GM13977 (cell line): ENCODE measurements at regions not wholly inside any gene's neighbourhood (a gene's known extent, or its start where the extent isn't known, plus 50 kb on each side); places are given as distances from the start of the nearest gene placed in this dataset.

Experiments
- DNase-seq: peaks from one replicate; pipeline ENCODE4 v3.0.0; 2012; ENCODE audit warnings: low spot score
- in situ Hi-C: fragments of 300-500 bp; cut with MboI; formaldehyde crosslinking; loops from one replicate; pipeline ENCODE4 v1.12.0; 2022; ENCODE audit warnings: low sequenced_read_pairs, low pct_unique_long_range_greater_than_20kb, mixed read lengths, inconsistent platforms; ENCODE audit not compliant: unreplicated experiment
- TF ChIP-seq, protein P1 (sequence below): IDR thresholded peaks from 2 replicates; pipeline ENCODE4 v1.5.1; 2012; ENCODE audit warnings: mild to moderate bottlenecking, control low read depth; ENCODE audit not compliant: insufficient read depth; ENCODE audit errors: extremely low read depth, missing control alignments

DNA sequence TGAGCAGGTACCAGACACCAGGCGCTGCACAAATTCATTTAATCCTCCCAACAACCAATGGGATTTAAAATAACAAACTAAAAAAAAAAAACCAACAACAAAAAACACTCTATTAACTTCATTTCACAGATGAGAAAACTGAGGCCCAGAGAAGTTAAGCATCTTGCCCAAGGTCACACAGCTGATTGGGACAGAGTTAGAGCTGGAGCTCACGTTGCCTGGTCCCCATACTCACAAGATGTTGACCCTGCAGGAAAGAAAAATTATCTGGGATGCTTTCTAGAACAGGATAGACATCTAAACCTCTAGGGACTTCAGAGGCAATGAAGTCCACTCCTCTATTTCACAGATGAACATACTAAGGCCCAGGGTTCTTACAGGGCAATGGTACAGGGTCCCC is 175.3 kb downstream of the PSMG1 start:
- in situ Hi-C loops: no loop called here
- DNase-seq: no peak
- TF ChIP-seq, protein P1, sequence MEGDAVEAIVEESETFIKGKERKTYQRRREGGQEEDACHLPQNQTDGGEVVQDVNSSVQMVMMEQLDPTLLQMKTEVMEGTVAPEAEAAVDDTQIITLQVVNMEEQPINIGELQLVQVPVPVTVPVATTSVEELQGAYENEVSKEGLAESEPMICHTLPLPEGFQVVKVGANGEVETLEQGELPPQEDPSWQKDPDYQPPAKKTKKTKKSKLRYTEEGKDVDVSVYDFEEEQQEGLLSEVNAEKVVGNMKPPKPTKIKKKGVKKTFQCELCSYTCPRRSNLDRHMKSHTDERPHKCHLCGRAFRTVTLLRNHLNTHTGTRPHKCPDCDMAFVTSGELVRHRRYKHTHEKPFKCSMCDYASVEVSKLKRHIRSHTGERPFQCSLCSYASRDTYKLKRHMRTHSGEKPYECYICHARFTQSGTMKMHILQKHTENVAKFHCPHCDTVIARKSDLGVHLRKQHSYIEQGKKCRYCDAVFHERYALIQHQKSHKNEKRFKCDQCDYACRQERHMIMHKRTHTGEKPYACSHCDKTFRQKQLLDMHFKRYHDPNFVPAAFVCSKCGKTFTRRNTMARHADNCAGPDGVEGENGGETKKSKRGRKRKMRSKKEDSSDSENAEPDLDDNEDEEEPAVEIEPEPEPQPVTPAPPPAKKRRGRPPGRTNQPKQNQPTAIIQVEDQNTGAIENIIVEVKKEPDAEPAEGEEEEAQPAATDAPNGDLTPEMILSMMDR: no peak

GRCh38 chr21:39007532-39007931 is 175.7 kb downstream of the PSMG1 start:
- in situ Hi-C loops: no loop called here
- TF ChIP-seq, protein P1: no peak
- no peak for DNase-seq

- no peak for DNase-seq
- TF ChIP-seq, protein P1: no peak
- in situ Hi-C loops: no loop called here
Measured at GRCh38 chr21:39006571-39007311, 176.5 kb downstream of the PSMG1 start.

DNA sequence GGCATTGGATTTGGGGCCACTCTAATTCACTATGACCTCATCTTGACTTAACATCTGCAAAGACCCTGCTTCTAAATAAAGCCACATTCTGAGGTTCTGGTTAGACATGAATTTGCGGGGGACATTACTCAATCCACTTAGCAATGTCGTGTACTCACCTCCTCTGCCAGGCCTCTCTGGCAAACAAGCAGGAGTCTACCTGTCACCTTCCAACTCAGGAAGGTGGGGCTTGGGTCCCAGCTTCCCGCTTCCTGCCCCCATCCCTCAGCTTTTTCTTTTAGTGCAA is 177.8 kb downstream of the PSMG1 start:
- in situ Hi-C loops: no loop called here
- TF ChIP-seq, protein P1: no peak
- DNase-seq: no peak

DNA sequence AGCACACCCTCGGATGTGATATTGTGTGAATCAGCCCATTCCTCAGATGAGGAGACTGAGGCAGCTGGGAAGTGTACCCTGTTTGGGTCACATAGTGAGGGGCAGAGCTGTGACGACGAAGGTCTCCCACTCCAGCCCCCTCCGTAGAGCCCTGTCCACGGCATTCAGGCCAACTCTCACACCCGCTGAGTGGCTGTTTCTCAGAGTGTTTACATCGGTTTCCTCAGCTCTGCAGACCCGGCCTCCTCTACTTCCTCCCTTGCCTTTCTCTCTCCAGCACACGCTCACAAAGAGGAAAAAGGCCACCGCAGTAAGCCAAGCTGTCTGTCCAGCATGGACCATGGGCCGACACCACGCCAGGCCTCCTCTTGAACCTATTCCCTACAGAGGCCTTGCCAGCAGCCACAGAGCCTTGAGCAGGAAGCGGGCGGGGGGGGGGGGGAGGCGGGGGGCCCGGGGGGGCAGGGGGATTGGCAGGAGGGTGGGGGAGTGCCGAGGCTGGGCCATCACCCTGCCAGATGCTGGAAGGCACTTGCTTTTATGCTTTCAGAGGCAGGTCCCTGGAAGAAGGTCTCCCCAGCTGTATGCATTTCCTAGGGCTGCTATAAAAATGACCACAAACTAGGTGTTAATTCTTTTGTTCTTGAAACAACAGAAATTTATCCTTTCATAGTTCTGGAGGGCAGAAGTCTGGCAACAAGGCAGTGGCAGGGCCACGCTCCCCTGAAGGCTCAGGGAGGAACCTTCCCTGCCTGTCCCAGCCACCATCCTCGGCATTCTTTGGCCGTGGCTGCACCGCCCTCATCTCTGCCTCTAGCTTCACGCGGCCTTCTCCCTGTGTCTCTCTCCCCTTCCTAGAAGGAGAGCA is 178.4 kb downstream of the PSMG1 start:
- TF ChIP-seq, protein P1: no peak
- in situ Hi-C loops: no loop called here
- DNase-seq: no peak

DNA sequence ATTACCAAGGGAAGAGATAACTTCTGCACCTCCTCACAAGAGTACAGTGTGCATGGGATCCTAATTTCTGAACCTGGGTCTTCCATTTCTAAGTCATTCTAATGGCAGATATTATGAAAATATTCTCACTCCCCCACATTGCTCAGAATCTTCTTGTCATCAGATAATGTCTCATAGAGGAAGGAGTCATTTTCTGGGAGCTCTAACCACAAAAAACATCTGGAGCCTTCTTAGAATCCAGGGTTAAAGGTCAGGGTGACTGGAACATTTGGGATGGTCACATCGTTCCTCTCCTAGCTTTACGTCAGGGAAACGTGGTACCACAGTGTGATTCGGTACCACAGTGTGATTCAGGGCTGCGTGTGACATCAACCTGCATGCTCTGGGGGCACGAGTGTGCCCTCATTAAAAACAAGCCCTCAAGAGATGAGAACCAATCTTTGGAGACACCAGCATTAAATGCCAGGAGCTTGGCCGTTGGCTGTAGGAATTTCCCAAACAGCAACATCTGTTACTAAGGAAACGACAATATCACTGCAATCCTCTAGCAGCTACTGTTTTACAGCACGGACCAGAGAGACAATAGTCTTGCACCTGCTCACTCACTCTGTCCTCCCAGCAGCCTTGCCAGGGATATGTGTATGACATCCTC is 179.1 kb downstream of the PSMG1 start:
- DNase-seq: no peak
- in situ Hi-C loops: no loop called here
- TF ChIP-seq, protein P1: no peak
